ENCODE measurements at regions not wholly inside any gene's neighbourhood (a gene's known extent, or its start where the extent isn't known, plus 50 kb on each side); places are given as distances from the start of the nearest gene placed in this dataset.

DNA sequence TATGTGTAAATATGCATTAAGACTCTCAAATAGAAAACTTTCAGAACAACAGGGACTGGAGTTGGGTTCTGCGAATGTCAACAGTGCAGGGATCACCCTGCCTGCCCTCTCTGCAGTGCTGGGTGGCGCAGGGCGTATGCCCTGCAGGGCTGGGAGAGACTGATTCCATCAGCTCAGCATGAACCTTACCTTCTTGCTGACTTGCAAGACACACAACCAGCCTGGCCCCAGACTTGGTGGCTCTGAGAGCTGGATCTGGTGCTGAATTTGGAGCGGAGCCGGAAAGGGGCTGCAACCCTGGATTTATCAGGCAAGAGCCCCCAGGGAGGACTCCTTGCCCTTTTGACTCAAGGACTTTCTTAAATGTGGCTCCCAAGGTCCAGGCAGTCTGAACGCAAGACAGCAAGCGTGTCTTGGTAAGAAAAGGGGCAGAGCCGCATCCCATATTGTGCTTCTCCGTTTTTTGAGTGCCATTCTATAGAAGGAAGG is 376.0 kb upstream of the IRX2 start:
- DNase-seq, result no peak

DNA sequence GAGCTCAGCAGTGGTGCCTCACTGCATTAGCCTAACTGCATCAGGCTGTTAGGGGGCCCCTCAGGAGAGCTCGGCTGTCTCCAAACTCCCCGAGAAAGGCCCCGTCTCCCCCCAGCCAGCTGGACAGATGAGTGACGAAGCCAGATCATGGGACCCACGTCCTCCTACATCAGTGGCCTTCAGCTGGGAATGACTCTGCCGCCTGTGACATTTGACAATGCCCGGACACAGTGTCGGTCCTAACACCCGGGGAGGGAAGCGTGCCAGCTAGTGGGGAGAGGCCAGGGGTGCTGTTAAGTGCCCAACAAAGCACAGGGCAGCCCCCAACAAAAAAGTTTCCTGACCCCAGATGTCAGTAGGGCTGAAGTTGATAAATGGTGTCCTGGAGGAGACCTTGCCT is 375.2 kb upstream of the IRX2 start:
- no peak for DNase-seq

DNA sequence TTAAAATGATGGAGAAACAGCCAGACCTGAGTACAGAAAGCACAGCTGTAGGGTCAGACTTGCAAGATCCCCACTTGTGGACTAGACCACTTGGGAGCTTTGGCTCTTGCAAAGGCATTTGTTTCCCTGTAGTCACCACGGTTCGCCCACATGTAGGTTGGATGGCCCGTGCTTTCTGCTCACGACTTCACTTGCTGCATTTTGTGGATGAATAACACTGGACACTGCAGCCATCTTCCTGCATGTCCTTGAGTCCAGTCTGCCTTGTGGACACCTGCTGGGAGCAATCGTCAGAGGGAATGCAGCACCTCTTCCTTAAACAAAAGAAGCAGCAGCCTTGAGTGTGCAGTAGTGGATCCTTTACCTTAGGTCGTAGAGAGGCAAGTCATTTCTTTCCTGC is 372.9 kb upstream of the IRX2 start:
- no peak for DNase-seq

DNA sequence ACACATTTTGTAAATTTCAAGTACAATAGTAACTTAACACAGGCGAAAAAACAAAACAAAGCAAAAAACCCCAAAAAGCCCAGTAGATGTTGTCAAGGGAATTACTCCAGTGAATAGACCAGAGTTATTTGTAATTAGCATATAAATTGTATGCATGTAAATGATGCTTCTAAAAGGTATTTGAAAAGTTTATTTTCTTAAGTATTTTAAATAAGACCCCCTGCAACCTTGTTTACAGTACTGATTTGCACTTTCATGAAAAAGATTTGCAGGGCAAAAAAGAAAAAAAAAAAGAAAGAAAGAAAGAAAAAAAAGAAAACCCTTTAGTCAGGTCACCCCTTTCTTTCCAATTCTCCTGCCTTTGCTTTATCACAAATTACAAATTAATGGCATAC is 372.3 kb upstream of the IRX2 start:
- DNase-seq, result no peak

DNA sequence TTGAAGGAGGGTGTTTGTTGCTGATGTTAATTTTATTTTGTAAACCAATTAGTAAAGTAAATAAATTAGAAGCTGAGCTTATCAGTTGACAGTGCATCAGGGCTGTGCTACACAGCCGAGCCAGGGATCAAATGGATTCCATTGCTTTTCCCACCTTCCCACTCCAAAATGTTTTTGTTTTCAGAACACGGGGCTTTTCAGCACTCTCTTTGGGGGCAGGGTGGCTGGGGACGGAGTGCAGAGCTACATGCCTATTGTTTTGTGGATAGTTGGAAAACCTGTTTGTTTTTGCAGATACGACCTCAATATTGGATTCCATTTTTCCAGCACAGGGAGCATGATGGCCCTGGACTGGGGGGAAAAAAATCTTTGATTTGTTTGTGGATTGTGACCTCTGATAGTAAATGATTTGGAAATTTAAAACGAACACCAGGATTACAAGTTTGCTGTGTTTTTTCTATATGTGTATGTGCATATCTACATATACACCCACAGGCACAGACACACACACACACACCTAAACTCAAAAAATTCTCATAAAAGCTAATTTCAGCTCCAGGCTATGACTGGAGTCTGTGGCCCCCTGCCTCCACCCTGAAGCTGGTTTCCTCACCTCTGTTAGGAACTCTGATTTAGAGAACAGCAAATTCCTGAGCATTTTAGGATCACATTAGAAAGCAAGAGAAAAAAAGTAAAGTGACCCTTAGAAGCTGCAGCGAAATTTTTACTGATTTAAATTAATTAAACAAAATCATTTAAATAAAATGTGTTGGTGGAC is 371.7 kb upstream of the IRX2 start:
- DNase-seq, result no peak

DNA sequence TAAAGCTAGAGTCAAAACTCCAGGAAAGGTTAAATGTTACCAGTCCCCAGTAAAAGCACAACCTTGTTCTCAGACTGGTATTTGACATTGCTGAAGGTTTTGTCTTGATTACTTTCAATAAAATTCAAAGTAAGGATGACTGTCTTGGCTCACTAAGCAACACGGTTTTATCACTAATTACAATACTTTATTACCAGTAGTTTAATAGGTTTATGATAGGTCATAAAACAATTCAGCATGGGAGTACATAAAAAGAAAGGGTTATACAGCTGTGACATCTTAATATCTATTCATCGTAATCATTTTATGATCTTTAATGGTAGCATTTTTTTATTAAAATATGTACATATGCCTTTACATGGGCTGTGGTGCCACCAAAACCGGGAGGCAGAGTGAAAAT is 370.7 kb upstream of the IRX2 start:
- DNase-seq, result no peak

DNA sequence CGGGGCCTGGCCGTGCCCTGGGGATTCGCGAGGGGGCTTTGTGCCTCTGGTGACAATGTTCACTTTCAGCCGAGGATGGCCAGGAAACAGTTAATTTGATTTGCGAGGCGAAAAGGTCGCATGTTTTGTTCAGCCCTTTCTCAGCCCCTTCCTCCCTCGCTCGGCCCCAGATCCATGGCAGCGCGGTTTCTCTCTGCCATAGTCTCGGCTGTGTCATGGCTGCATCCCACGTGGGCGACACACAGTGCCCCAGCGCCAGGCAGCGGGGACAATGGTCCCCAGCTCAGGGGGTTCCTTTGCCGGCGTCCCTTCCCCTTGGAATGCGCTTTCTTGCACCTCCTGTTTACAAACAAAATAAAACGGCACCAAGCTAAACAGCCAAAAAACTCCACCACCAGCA is 370.3 kb upstream of the IRX2 start:
- DNase-seq, result no peak

DNA sequence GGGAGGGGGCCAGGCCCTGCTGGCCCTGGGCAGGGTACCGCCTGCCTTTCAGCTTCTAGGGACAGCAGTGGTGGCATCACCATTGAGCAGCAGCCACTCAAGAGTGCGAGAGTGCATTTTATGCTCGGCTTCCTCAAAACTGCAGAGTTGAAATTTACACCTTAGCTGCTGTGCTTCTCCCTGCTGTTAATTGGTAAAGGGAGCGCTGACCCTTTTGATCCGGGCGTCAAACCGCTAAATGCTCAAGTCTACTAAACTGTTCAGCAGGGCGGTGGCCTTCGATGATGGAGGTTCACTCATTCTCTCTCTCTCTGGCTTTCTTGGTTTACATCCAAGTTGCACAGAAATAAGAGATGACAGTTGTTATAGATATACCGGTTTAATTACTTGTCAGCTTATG is 368.6 kb upstream of the IRX2 start:
- DNase-seq, result no peak

DNA sequence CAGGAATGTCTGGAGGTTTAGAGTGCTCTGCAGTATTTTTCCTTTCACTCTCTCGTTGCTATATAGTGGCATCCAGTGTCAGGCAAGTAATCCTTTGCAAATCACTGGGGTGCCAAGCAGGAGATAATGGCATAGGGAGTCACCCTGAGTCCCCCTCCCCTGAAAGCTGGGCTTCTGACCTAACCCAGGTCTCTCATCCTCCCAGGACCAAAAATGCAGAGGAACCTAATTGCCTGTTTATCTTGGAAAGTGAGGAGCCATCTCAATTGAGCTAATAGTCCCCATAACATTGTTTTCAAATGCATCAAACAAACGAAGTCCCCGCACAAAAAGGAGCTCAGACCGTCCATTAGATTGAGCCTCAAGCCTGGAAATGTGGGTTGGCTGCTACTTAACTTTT is 368.0 kb upstream of the IRX2 start:
- no peak for DNase-seq

DNA sequence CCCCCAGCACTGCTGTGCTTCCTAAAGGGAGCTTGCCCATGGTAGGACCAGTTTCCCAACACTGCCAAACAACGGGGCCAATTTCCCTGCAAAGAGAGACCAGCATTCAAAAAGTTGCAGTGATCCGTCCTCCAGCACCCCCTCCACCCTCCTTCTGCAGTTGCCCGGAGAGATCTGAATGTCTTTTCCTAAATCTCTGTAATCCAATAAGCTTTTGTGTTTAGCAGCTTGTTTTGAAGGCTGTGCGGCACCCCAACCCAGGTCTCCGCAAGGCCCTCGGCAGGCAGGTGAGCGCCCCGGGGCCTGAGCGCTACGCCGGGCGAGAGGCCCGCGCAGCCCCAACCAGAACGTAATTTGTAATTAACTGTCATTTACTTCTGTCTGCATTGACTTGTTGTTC is 366.9 kb upstream of the IRX2 start:
- DNase-seq, result no peak

DNA sequence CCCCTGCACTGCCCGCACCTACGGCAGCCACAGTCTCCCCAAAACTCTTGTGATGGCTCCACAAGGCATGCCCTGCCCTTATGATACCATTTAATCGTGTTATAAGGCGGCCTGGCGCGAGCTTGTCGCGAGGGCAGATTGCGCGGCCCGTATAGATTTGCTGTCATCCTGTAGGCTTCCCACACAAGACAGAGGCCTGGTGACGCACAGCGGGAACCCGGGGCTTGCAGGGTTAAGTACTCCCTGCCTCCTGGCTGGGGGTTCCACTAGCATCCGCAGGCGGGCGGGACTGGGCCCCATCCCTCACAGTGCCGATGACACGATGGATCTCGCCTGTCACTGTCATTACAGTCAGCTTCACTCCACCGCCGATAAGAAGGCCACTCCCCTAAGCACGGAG is 364.9 kb upstream of the IRX2 start:
- DNase-seq, result no peak

DNA sequence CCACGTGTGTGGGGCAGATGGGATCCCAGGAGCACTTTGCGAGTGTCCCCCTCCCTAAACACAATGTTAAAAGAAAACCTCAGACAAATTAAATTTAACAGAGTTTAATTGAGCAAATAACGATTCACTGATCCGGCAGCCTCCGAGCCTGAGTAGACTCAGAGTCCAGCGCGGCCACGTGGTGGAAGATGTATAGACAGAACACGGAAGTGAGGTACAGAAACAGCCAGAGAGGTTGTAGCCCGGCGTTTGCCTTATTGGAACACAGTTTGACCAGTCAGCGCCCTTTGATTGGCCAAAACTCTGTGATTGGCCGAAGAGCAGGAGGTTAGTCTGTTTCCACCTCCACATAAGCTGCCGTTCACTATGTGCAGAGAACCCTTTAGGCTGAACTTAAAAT is 363.0 kb upstream of the IRX2 start:
- DNase-seq, result no peak

DNA sequence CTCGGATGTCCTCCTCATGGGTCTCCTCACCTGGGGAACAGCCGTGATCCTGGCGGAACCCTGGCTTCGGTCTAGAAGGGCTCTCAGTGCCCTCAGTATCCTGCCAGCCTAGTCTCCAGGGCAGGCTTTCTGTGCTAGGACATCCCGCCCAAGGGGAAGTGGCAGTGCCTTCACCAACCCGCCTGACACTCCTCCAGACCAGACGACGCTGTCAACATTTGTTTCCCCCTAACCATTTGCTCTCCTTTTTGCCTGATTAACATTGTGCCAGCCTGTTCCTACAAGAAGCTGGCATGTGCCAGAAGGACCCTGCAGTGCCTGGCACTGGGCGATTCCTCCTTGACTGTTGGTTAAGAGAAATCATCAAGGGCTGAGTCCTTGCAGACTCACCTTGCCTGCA is 358.9 kb upstream of the IRX2 start:
- no peak for DNase-seq

DNA sequence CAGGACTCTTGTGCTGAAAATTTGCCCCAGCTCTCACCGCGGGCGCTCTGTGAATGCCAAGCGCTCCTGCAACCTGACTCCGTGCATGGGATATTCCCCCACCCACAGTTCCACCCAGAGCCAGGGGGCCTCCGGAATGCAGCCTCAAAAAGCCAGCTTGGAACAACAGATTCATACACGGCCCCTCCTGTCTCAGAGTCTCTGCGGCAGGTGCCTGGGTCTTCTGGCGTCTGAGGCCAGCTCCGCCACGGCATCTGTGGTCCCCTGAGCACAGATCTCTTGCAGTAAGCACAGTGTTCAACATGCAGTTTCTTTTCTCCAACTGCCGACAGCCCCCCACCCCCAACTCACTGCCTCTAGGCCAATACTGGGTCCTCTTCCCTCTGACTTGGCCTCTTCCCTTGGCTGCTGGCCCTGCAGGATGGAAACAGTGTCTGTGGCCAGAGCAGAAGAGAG is 355.7 kb upstream of the IRX2 start:
- DNase-seq, result no peak

DNA sequence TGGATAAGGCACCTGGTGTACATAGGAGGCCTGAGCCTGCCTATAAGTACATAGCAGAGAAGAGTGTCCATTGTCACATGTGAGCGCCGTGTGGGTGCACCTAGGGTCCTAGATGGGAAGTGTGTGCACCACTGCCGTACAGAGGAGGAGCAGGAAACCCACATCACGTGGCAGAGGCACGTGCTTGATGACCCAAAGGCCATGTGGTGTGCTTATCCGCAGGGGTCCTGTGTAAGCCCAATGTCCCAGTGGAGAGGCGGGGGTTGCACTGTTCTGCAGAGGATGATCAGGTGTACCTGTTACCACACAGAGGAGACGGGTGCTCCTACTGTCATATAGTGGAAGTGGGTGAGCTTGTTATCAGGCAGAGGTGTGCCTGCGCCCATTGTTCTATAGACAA is 354.1 kb upstream of the IRX2 start:
- DNase-seq, result peak; percentile 52

DNA sequence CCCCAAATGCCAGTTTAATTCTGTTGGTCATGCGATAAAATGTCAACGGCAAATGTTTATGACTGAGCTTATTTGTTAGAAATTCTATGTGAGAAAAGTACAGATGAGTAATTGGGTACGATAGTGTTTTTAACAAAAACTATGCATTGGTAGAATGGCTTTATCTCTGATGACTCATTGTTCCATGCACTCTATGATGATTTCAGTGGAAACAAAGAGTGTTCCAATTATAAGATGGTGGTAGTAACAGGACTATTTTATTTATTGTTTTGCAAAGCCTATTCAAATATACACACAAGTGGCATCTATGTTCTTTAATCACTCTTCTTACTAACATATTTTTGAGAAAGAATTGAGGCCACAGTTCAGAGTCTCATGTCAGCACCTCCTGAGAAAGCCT is 353.7 kb upstream of the IRX2 start:
- no peak for DNase-seq

DNA sequence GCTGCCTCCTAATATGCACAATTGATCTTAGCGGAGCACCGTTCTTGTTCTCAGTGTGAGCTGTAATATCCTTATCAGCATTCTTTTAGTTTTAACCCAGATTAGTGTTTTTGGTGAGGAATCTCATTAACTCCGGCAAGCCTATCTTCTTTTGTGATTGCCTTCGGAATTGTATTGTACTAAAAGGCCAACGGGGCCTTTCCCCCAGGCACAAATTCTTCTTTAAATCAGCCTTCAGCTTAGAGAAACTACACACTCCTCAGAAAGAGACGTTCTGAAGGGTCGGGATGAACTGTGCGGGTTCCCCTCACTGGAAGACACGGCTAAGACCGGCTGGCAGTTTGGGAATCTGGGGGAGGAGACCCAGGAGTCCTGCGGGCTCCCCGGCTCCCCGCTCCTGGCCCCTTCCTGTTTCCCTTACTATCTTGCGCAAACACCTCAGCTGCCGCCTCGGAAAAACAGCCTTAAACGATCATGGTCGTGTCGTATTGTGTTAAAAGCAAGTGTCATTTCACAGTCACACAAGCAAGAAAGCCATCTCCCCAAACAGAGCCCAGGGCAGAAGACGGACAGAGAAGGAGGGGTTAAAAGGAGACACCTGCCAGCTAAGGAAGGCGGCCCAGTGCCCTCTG is 353.1 kb upstream of the IRX2 start:
- DNase-seq, result no peak

DNA sequence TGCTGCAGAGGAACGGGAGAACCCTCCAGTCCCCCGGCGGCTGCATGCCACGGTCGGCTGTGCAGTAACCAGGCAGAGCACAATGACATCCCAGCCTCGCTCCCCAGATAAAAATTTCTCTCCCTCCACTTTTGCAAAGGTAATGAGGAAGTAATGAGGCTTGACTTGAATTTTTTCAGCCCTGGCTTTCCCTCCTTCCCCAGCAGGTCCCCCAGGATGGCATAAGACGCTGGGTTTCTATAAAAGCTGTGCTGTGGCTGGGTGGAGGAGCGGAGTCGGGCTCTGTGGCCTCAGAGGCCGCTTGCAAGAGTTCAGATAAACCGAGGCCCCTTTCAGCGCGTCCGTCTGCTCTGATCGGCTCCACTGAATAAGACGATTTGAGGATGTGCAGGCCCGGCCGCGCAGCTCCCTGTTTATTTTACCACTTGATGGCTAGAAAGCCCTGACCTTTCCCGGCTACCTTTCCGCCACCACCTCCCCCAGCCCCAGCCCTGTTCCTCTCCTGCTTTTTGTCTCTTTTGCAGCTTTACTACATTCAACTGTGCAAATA is 351.9 kb upstream of the IRX2 start:
- DNase-seq, result peak; percentile 36

DNA sequence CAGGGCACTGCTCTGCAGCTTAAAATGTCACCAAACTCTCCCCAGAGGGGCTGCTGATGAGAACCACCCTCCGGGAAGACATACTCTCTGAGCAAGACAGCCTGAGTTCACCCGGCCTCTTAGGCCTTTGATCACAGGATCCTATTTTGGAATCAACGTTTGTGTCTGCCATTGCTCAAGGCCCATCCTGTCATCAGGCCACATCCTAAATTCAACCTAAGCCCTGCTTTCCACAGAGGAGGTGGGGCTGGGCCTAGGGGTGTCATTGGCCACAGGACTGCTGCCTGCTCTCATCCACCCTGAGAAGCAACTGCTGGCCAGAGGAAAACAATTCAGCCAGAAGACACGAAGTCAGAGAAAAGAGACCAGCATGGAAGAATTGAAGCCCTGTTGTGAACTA is 351.1 kb upstream of the IRX2 start:
- DNase-seq, result no peak

DNA sequence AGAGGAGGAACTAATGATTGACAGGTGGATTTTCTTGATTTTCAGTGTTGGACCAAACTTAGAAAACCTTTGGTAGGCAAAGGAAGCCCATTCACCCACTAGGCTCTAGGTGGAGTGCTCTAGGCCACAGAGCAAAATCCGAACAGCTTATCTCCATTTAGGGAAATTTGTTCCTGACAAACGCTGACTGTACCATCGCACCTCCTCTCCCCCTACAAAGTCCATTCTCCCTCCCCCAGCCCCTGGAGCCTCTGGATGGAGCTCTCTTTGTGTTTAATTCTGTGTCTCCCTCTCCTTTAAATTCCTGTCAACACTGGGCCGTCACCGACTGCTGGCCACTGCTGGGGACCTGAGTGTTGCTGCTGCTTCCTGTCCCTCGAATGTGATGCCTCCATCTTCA is 350.1 kb upstream of the IRX2 start:
- no peak for DNase-seq

DNA sequence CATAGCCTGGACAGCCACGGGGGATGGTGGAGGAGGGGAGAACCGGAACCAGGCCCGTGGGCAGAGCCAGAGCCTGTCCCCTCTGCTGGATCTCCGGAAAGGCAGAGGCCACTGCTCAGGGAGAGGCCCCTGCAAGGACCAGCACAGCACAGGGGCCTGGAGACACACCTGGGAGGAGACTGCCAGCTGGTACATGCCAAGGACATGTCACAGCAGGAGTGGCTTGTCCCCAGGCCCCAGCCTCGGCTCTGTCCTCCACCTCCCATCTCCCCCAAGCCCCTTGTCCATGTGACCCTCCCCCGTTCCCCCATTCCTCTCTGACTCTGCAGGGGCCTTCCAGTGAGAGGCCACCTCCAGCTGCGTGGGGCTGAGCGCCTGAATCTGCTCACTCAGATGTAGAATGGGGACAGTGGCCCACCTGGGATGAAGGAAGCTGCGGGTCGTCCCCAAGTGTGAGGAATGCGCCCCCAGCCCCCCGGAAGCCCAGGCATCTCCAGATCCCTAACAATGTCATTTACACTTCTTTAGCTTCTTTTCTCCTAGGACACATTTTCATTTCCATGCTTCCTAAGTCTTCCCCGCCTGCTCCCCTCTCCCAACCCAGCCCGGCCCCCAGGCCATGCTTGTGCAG is 349.6 kb upstream of the IRX2 start:
- DNase-seq, result no peak

DNA sequence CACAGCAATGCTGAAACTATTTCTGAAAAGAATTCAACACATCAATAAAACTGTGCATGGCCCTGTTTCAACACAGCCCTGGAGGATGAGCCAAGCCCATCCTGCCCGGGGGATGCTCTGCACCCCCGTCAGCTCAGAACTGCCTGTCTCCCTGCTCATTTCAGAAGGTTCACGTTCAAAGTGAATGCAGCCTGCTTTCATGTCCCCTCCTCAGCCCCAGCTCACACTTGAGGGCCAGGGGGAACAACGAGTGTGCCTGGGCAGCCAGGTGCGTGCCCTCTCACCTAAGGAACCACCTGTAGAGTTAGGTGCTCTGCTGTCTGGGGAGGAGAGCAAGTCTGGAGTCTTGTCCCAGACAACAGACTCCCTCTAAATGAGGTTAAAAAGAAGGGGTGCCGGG is 348.5 kb upstream of the IRX2 start:
- no peak for DNase-seq

DNA sequence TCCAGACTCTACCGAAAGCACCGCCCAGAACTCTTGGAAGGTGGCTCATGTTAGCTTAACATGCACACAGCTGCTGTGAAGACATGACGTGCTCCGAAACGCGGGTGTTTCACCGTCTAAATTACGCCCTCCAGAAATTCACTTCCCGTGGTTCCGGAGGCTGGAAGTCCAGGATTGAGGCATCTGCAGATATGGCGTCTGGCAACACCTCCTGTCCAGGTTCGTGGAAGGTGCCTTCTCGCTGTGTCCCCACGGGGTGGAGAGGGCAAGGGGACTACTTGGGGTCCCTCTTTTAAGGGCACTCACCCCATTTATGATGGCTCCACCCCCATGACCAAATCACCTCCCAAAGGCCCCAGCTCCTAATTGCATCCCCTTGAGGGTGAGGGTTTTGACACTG is 348.0 kb upstream of the IRX2 start:
- DNase-seq, result no peak

DNA sequence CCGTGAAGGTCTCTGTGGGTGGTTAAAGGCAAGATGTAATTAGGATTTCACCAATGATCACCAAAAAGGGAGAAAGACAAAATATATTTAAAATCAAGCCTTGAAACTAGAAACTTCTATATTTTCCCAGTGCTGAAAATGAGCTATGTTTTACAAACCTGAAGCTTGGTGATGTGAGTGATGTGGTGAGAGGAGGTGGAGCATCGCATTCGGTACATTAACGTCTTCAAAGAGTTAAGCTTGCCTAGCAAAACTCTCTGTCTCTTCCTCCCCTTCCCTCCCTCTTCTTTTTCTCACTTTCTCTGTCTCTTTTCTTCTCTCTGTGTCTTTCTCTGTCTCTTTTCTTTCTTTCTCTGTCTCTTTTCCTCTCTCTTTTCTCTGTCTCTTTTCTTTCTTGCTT is 347.3 kb upstream of the IRX2 start:
- no peak for DNase-seq
